Ishikawa (cell line): ENCODE measurements at regions not wholly inside any gene's neighbourhood (a gene's known extent, or its start where the extent isn't known, plus 50 kb on each side); places are given as distances from the start of the nearest gene placed in this dataset.

Experiments
- EP300 ChIP-seq: IDR thresholded peaks from 2 replicates; pipeline ENCODE4 v1.6.1; 2012; ENCODE audit warnings: borderline replicate concordance
- MAX ChIP-seq: IDR thresholded peaks from 2 replicates; pipeline ENCODE4 v1.6.1; 2012
- REST ChIP-seq: IDR thresholded peaks from 2 replicates; pipeline ENCODE4 v1.6.1; 2012; ENCODE audit warnings: low read depth, mild to moderate bottlenecking
- TAF1 ChIP-seq: IDR thresholded peaks from 2 replicates; pipeline ENCODE4 v1.6.1; 2012; ENCODE audit warnings: low read depth, mild to moderate bottlenecking
- TEAD4 ChIP-seq: IDR thresholded peaks from 2 replicates; pipeline ENCODE4 v1.6.1; 2012
- ZBTB7A ChIP-seq: IDR thresholded peaks from 2 replicates; pipeline ENCODE4 v1.6.1; 2012; ENCODE audit warnings: low read depth

DNA sequence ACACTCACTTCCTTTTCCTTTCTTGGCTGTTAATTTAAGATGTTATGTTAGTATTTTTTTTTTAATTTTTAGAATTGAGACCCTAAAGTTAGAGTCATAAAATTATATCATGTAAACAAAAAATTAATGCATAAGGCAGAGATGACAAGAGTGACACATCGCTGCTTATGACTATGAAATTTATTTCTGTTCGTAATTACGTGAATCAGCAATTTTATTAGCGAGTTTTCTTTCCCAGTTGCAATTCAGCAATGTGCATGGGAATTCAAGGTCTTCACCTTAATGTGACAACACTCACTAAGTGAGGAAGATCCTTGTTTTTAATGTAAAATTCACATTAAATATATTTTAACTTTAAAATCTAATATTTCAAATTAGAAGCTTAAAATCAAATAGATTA, 181.2 kb upstream of the SPOCK3 start:
- TF ChIP-seq ZBTB7A (no peak), EP300 (no peak), TAF1 (no peak), TEAD4 (no peak), REST (no peak), MAX (no peak)
